HEK293 (cell line): ENCODE measurements at regions not wholly inside any gene's neighbourhood (a gene's known extent, or its start where the extent isn't known, plus 50 kb on each side); places are given as distances from the start of the nearest gene placed in this dataset.

Source experiments
- PATZ1 ChIP-seq: fragments of 450-650 bp; formaldehyde crosslinking; IDR thresholded peaks from 2 replicates; pipeline ENCODE4 v1.5.1; 2016; ENCODE audit warnings: missing biosample characterization, missing genetic modification characterization
- ZFP37 ChIP-seq: fragments of 450-650 bp; formaldehyde crosslinking; IDR thresholded peaks from 2 replicates; pipeline ENCODE4 v1.5.1; 2016; ENCODE audit warnings: missing biosample characterization, missing genetic modification characterization

DNA sequence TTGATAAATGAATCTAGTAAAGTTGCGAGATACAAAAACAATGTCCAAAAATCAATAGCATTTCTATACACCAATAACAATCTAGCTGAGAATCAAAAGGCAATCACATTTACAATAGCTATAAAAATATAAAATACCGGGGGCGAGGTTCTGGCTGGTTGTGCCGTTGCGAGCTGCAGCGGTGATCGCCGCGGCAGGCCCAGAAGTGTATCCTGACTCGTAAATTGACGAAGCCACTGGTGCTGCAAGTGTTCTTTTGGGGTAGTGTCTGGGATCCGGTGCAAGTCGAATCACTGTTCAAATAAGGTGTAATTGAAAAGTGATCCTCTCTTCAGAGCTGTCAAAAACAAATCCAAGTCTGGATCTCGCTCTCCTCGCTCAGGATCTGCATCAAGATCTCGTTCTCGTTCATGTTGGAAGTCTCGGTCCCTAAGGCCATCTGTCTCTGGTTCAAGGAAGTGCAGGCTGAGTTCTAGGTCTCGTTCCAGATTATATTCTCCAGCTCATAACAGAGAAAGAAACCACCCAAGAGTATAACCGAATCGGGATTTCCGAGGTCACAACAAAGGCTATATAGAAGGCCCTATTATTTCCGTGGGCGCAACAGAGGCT is 80.1 kb upstream of the STT3B start:
- TF ChIP-seq ZFP37 (tag by site-specific recombination) (no peak), PATZ1 (no peak)
